ENCODE measurements at regions not wholly inside any gene's neighbourhood (a gene's known extent, or its start where the extent isn't known, plus 50 kb on each side); places are given as distances from the start of the nearest gene placed in this dataset.
"Not testable (repeated sequence)": the region's sequence is repeated elsewhere in the genome, so short reads cannot be mapped to it uniquely, and the experiment has no call there.

GRCh38 chr5:85654144-85654543 is 963.6 kb upstream of the COX7C start:
- not testable (repeated sequence) for TF ChIP-seq CTCF, POLR2AphosphoS5, POLR2A (IDR thresholded peaks at IDR 0.05)
